IMR-90 (cell line): ENCODE measurements at regions not wholly inside any gene's neighbourhood (a gene's known extent, or its start where the extent isn't known, plus 50 kb on each side); places are given as distances from the start of the nearest gene placed in this dataset.

Experiments used
- ATAC-seq: fragments of 200-7000 bp; cut with Tn5 transposase; 2 replicates; pipeline ENCODE4 v1.9.1; 2020; ENCODE audit warnings: low read depth, mild to moderate bottlenecking, moderate library complexity
- BruUV-seq: library from RNA; stranded (reverse); fragments of 400-500 nt; replicated peaks from 2 replicates; lab custom pipeline; 2021; lab: Mats Ljungman, UMichigan
- CTCF ChIA-PET: fragments of 300-600 bp; formaldehyde crosslinking; extraction: SDS; loops from one replicate; lab custom pipeline; 2021; ENCODE audit warnings: antibody characterized with exemption; lab: Yijun Ruan, JAX
- POLR2A ChIA-PET: fragments of 300-600 bp; sonication (Branson Sonifier 250); formaldehyde crosslinking; loops from one replicate; lab custom pipeline; 2022; ENCODE audit warnings: antibody characterized with exemption; ENCODE audit not compliant: unreplicated experiment; lab: Charles Lee
- DNase-seq: peaks from one replicate; pipeline ENCODE4 v3.0.0; 2013
- H2AFZ ChIP-seq: replicated peaks from 2 replicates; pipeline ENCODE3; 2013; ENCODE audit warnings: low read length, mild to moderate bottlenecking; ENCODE audit not compliant: poor library complexity
- H2AK5ac ChIP-seq: 2 replicates; pipeline ENCODE4 v1.6.1; 2013; ENCODE audit warnings: low read depth, low read length, inconsistent platforms
- H2AK9ac ChIP-seq: replicated peaks from 2 replicates; pipeline ENCODE3; 2013; ENCODE audit warnings: mild to moderate bottlenecking, low read depth, low read length, moderate library complexity; ENCODE audit not compliant: poor library complexity
- H2BK120ac ChIP-seq: 2 replicates; pipeline ENCODE4 v1.6.1; 2013; ENCODE audit warnings: low read depth, low read length, inconsistent platforms
- H2BK15ac ChIP-seq: 3 replicates; pipeline ENCODE4 v1.6.1; 2013; ENCODE audit warnings: low read depth, low read length, inconsistent platforms
- H2BK20ac ChIP-seq: 2 replicates; pipeline ENCODE4 v1.6.1; 2013; ENCODE audit warnings: low read depth, mild to moderate bottlenecking, inconsistent platforms, low read length, moderate library complexity
- H2BK5ac ChIP-seq: 2 replicates; pipeline ENCODE4 v1.6.1; 2013; ENCODE audit warnings: mild to moderate bottlenecking, low read depth, low read length, inconsistent platforms; ENCODE audit not compliant: poor library complexity, severe bottlenecking
- H3K14ac ChIP-seq: replicated peaks from 2 replicates; pipeline ENCODE4 v1.6.1; 2013; ENCODE audit warnings: low read depth, low read length, inconsistent platforms
- H3K18ac ChIP-seq: 2 replicates; pipeline ENCODE4 v1.6.1; 2013; ENCODE audit warnings: low read depth, low read length, control low read depth
- H3K23ac ChIP-seq: 2 replicates; pipeline ENCODE4 v1.6.1; 2013; ENCODE audit warnings: low read depth, low read length, inconsistent platforms
- H3K27ac ChIP-seq: 2 replicates; pipeline ENCODE4 v1.5.1; 2013; ENCODE audit warnings: mild to moderate bottlenecking, control low read depth, low read length; ENCODE audit not compliant: insufficient read depth
- H3K27me3 ChIP-seq: 2 replicates; pipeline ENCODE4 v1.6.1; 2013; ENCODE audit warnings: low read length; ENCODE audit not compliant: control insufficient read depth, insufficient read depth
- H3K36me3 ChIP-seq: 2 replicates; pipeline ENCODE4 v1.6.1; 2013; ENCODE audit warnings: low read length, mixed read lengths; ENCODE audit not compliant: control insufficient read depth, insufficient read depth
- H3K4ac ChIP-seq: 2 replicates; pipeline ENCODE4 v1.6.1; 2013; ENCODE audit warnings: low read depth, low read length, inconsistent platforms
- H3K4me1 ChIP-seq: 2 replicates; pipeline ENCODE4 v1.6.1; 2013; ENCODE audit warnings: low read length, mixed read lengths; ENCODE audit not compliant: control insufficient read depth, insufficient read depth
- H3K4me2 ChIP-seq: 2 replicates; pipeline ENCODE4 v1.6.1; 2013; ENCODE audit warnings: low read depth, mild to moderate bottlenecking, control low read depth, low read length, moderate library complexity
- H3K4me3 ChIP-seq: 2 replicates; pipeline ENCODE4 v1.5.1; 2013; ENCODE audit warnings: low read depth, mild to moderate bottlenecking, control low read depth, low read length, moderate library complexity; ENCODE audit not compliant: insufficient read depth
- H3K56ac ChIP-seq: 2 replicates; pipeline ENCODE4 v1.6.1; 2013; ENCODE audit warnings: low read length, inconsistent platforms; ENCODE audit not compliant: insufficient read depth; ENCODE audit errors: extremely low read depth
- H3K79me1 ChIP-seq, 2 experiments: 2 replicates each; pipeline ENCODE4 v1.6.1; 2013; ENCODE audit warnings: low read length in 2 of 2, inconsistent platforms in 1 of 2, low read depth in 1 of 2
- H3K9ac ChIP-seq: 2 replicates; pipeline ENCODE4 v1.6.1; 2013; ENCODE audit warnings: low read depth, low read length, control low read depth
- H3K9me1 ChIP-seq: 2 replicates; pipeline ENCODE4 v1.6.1; 2013; ENCODE audit warnings: low read length, inconsistent platforms; ENCODE audit not compliant: insufficient read depth
- H3K9me3 ChIP-seq: 2 replicates; pipeline ENCODE4 v1.6.1; 2013; ENCODE audit warnings: low read length; ENCODE audit not compliant: control insufficient read depth, insufficient read depth
- H4K20me1 ChIP-seq: 2 replicates; pipeline ENCODE4 v1.6.1; 2013; ENCODE audit warnings: low read length, inconsistent platforms; ENCODE audit not compliant: insufficient read depth
- H4K5ac ChIP-seq: 2 replicates; pipeline ENCODE4 v1.6.1; 2013; ENCODE audit warnings: mild to moderate bottlenecking, low read depth, low read length, control low read depth
- H4K8ac ChIP-seq, 2 experiments: 2 replicates each; pipeline ENCODE4 v1.6.1; 2013; ENCODE audit warnings: low read depth in 2 of 2, low read length in 2 of 2, control low read depth in 1 of 2, inconsistent platforms in 1 of 2
- H4K91ac ChIP-seq: 2 replicates; pipeline ENCODE4 v1.6.1; 2013; ENCODE audit warnings: low read depth, low read length, inconsistent platforms; ENCODE audit not compliant: insufficient read depth
- MXI1 ChIP-seq: IDR thresholded peaks from 2 replicates; pipeline ENCODE4 v1.6.1; 2012; ENCODE audit warnings: low read depth, mild to moderate bottlenecking, low read length, moderate library complexity, borderline replicate concordance
- RAD21 ChIP-seq: IDR thresholded peaks from 2 replicates; pipeline ENCODE4 v1.6.1; 2012; ENCODE audit warnings: low read length, improper control_type of control experiment
- WGBS, 2 experiments: methylation state at CpG; one replicate each; pipeline versions ENCODE4 v1.1.5 to v1.1.7; 2013; ENCODE audit warnings: missing lambda C conversion rate in 2 of 2; ENCODE audit not compliant: insufficient read length in 1 of 2; ENCODE audit errors: extremely low coverage in 2 of 2; 5-methylcytosine and 5-hydroxymethylcytosine counted together
- dilution Hi-C: fragments of 300-500 bp; cut with HindIII; formaldehyde crosslinking; loops from one replicate; pipeline ENCODE4 v1.14.3; 2018; ENCODE audit warnings: low sequenced_read_pairs; ENCODE audit not compliant: unreplicated experiment
- in situ Hi-C: fragments of 300-500 bp; cut with MboI; formaldehyde crosslinking; loops from 3 replicates; pipeline ENCODE4 v1.14.3; 2019; ENCODE audit warnings: low sequenced_read_pairs, inconsistent platforms, mixed read lengths
- intact Hi-C: fragments of 100-400 bp; cut with micrococcal nuclease; formaldehyde crosslinking; loops from 2 replicates; pipeline ENCODE4 v1.10.0; 2022

DNA sequence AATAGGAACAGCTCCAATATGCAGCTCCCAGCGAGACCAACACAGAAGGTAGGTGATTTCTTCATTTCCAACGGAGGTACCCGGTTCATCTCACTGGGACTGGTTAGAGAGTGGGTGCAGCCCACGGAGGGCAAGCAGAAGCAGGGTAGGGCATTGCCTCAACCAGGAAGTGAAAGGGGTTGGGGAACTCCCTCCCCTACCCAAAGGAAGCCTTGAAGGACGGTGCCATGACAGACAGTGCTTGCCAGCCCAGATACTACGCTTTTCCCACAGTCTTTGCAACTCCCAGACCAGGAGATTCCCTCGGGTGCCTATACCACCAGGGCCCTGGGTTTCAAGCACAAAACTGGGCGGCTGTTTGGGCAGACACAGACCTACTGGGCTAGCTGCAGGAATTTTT, 576.9 kb upstream of the NECTIN3 start:
- dilution Hi-C loops, result no loop called here
- no peak overlapping the region for H3K23ac ChIP-seq

More for the DNA sequence above, 576.9 kb upstream of the NECTIN3 start:
- H3K18ac ChIP-seq, result no peak overlapping the region
- H3K79me1 ChIP-seq, result no peaks in the 10 kb centered on the region
- H2AK9ac ChIP-seq, result no peak overlapping the region
- no peak overlapping the region for H2AK5ac ChIP-seq
- no peak overlapping the region for H4K8ac ChIP-seq
- BruUV-seq, result no TSS peak
- no peaks in the 10 kb centered on the region for H3K4me1 ChIP-seq
- no peak overlapping the region for H3K4ac ChIP-seq
- ATAC-seq (no peak), DNase-seq (no peak)
- H2BK20ac ChIP-seq, result no peak overlapping the region
- no peak overlapping the region for H3K27ac ChIP-seq
- H2BK5ac ChIP-seq, result no peak overlapping the region
- no peak overlapping the region for H3K4me2 ChIP-seq
- H3K56ac ChIP-seq, result no peak overlapping the region
- H2AFZ ChIP-seq, result no peak overlapping the region
- in situ Hi-C loops, result no loop called here
- intact Hi-C loops, result loop anchor here (10.0 kb wide), 1 partner anchor 760 kb away; no protein-coding TSS in a partner anchor
- H3K9me1 ChIP-seq, result no peaks in the 10 kb centered on the region
- no peaks in the 10 kb centered on the region for H3K9me3 ChIP-seq
- CTCF ChIA-PET, result no interaction called here
- H3K9ac ChIP-seq, result no peak overlapping the region
- no CpG with 5 or more reads among the region's 8 CpGs for WGBS, 2 experiments
- no peak overlapping the region for H3K14ac ChIP-seq
- H4K91ac ChIP-seq, result no peak overlapping the region
- no peak overlapping the region for H4K5ac ChIP-seq
- no peak overlapping the region for H3K4me3 ChIP-seq
- POLR2A ChIA-PET, result no interaction called here
- H2BK15ac ChIP-seq, result no peak overlapping the region
- H3K27me3 ChIP-seq, result no peaks in the 10 kb centered on the region
- H2BK120ac ChIP-seq, result no peak overlapping the region
- no peaks in the 10 kb centered on the region for H3K36me3 ChIP-seq
- H4K20me1 ChIP-seq, result no peaks in the 10 kb centered on the region
- no peak for TF ChIP-seq RAD21
- no peak for TF ChIP-seq MXI1
